ENCODE measurements at regions not wholly inside any gene's neighbourhood (a gene's known extent, or its start where the extent isn't known, plus 50 kb on each side); places are given as distances from the start of the nearest gene placed in this dataset.

DNA sequence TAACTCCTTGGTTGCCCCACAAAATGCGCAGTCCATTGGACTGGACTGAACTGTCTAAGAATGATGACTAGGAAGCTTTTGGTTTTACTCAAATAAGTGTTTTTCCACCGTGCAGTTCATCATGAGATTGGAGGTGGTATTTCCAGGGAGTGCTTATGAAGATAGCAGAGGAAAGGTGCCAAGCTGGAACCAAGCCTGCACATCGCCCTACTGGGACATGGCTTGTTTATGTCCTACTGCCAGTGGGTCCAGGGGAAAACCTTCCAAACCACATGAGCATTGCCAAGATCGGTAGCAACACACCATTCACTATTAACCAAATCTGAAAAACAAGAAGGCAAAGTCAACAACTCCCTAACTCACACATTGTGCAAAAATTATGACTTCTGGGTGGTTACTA lies 54.7 kb upstream of the DSCAM start:
- DNase-seq (ENCODE audit: low read depth in 2 of 2) = no peak

DNA sequence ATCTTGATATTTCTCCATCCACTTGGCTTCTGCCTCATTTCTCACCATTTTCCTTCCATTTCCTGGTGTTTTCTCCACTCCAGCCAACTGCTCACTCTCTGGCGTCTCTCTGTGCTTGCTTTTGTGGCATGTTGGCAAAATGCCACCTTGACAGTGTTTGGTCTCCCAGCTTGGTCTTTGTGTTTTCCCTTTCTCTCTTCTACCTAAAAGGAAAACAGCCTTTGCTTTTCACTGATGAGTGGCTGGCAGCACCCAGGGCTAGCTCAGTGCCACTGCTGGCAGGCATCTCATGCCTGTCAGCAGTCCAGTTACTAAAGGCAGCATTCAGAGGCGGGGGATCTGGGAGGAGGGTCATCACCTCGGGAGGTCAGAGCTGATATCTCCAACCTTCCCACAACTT lies 55.3 kb upstream of the DSCAM start:
- DNase-seq (ENCODE audit: low read depth in 2 of 2) = no peak

DNA sequence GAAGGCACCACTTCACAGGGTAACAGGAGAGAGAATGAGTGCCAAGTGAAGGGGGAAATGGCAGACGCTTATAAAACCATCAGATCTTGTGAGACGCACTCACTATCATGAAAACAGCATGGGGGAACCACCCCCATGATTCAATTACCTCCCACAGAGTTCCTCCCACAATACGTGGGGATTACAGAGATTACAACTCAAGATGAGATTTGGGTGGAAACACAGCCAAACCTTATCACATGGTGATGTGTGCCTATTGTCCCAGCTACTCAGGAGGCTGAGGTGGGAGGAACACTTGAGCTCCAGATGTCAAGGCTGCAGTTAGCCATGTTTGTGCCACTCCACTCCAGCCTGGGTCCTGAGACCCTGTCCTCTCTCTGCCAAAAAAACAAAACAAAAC lies 56.0 kb upstream of the DSCAM start:
- DNase-seq (ENCODE audit: low read depth in 2 of 2) = no peak

DNA sequence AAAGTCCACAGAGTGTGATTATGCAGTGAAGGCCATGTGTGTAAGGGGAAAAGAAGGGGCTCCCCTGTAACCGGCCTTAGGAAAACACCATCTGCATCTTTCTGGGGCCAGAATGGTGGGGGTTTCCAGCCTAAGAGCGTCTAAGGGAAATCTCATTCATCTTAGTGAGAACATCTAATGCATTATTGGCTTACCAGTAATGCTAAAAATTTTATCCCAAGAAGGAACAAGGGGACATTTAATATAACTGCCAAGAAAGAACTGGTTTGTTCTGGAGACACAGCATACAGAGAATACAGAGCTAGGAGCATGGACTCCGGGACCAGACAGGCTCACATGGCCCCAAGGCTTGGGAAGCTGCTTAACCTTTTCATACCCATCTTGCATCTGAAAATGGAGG lies 58.3 kb upstream of the DSCAM start:
- DNase-seq (ENCODE audit: low read depth in 2 of 2) = no peak

DNA sequence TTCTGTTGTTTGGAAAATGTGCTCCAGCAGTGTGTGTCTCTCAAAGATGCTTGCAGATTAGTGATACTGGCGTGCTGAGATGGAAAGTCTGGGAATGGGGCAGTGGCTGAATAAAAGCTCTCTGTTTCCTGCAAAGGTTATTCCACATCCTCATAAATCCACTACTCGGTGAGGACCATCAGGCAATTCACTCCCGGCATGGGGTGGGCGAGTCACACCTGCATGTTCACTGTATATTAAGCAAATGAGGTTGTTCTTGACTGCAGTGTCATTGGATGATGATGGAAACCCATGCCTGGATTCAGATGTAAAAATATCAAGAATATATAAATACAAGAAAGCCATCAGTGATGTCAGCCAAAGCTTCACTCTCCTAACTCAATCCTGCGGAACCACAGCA lies 65.4 kb upstream of the DSCAM start:
- no peak for DNase-seq (ENCODE audit: low read depth in 2 of 2)

DNA sequence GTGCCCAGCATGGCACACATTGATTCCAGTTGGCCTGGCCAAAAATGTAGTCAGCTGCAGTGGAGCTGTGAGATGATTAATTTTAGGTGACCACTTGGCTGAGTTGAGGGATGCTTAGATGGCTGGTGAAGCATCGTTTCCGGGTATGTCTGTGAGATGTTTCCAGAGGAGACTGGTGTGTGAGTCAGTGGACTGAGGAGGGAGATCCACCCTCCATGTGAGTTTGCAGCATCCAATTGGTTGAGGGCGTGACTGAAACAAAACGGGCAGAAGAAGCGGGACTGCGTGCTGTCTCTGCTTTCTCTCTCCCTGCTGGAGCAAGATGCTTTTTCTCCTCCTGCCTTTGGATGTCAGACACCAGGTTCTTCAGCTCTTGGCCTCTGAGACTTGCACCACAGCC lies 68.2 kb upstream of the DSCAM start:
- DNase-seq (ENCODE audit: low read depth in 2 of 2) = no peak

DNA sequence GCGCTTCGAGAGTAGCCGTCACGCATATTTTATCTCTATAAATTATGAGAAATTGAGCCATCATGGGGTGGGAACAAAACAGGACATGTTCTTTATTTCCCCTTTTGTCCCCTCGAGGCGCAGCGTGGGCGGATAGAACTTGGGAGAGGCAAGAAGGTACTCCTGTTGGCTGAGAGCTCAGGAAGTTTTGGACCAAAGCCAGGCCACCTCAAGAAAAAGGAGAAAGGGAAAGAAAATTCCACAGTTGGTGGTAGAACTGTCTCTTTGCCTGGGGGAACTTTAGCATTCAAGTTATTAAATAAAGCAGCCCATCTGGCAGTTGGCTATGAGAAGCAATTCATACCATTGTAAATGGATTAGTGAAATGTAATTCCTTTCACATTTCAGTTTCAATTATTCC lies 76.4 kb upstream of the DSCAM start:
- DNase-seq (ENCODE audit: low read depth in 2 of 2) = no peak

DNA sequence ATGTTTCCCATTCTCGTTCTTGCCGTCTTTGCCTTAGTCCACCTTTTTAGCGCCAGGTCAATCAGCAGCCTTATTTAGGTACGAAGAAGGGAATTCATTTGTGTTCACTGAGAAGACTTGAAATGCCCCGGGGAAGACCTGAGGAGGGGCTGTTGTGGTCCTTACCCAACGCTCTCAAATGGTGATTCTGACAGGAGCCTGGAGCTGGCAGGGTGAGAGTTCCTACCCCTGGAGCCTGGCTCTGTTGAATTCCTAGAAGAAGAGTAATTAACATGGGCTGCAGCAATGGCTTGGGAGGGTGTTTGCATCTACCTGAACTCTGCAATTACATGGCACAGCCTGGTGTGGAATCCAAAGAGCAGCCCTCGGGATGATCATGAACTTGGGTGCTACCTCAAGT lies 76.9 kb upstream of the DSCAM start:
- DNase-seq (ENCODE audit: low read depth in 2 of 2) = no peak

DNA sequence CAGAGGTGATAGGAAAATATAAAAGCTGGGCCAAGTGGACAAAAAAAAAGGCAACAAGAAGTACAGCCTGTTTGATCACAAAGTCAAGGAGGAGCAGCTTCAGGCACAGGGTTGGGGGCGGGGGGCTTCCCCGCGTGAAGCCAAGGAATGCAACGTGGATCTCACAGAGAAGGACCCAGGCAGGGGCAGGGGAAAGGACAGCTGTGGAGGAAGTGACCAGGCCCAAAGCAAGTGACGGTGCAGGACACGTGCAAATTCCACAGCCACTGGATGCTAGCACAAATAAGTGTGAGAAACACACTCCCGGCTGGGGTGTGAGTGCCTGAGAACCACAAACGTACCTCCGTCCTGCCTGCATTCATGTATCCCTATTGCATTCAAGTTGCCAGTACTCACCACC lies 77.7 kb upstream of the DSCAM start:
- no peak for DNase-seq (ENCODE audit: low read depth in 2 of 2)

DNA sequence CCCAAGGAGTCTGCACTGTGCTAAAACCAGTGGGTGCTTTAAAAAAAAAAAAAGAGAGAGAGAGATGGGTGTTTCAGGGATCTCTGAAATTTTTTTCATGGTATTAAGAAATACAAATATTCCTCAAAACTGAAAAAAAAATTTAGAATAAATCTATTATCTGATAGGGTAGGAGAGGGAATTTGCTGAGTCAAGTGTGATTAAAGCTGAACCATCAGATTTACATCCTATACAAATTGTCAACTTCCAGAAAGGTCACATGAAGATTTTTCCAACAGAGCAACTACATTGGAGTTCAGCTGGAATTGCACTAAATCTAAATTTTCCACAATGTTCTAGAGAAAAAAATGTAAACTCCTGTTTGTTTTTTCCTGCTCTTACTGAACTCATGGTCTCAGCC lies 79.3 kb upstream of the DSCAM start:
- no peak for DNase-seq (ENCODE audit: low read depth in 2 of 2)

DNA sequence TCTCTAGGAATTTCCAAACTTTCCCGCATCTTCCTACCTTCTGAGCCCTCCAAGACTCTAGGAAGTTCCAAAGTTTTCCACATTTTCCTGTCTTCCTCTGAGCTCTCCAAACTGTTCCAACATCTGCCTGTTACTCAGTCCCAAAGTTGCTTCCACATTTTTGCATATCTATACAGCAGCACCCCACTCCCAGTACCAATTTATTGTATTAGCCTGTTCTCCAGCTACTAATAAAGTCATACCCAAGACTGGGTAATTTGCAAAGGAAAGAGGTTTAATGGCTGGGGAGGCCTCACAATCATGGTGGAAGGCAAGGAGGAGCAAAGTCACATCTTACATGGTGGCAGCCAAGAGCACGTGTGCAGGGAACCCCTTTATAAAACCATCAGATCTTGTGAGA lies 82.9 kb upstream of the DSCAM start:
- no peak for DNase-seq (ENCODE audit: low read depth in 2 of 2)

DNA sequence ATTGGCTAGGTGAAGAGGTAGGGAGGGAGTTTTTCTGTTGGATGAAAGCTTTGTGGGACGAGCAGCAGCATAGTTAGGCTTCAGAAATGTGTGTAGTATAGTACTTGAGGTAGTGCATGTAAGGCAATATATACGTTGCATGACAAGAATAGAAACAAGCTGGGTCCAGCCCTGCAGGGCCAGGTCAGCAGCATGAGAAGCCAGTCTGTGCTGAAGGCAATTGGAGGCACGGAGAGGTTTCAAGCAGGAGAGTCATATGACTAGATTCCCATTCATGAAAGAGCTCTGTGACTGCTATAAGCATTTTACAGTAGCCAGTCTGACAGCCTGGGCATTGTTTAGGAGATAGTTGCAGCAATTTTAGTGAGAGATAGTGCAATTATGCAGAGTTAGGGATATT lies 84.2 kb upstream of the DSCAM start:
- no peak for DNase-seq (ENCODE audit: low read depth in 2 of 2)

DNA sequence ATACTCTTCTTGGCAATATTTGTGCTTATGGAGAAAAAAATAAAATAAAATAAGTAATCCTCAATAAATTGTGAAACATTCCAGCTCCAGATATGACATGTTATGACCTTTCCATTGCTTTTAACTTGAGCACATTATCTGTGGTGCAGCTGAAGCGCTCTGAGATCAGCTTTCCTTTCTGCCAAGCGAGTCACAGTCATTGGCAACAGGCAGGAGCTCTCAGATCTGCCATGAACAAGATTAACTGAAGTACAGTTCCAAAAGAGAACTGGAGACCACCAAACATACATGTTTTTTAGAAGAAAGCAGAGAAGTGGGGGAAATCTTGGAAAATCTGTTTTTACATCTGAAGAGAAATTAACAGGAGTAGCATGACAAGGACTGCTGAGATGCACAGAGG lies 89.2 kb upstream of the DSCAM start:
- DNase-seq (ENCODE audit: low read depth in 2 of 2) = no peak

DNA sequence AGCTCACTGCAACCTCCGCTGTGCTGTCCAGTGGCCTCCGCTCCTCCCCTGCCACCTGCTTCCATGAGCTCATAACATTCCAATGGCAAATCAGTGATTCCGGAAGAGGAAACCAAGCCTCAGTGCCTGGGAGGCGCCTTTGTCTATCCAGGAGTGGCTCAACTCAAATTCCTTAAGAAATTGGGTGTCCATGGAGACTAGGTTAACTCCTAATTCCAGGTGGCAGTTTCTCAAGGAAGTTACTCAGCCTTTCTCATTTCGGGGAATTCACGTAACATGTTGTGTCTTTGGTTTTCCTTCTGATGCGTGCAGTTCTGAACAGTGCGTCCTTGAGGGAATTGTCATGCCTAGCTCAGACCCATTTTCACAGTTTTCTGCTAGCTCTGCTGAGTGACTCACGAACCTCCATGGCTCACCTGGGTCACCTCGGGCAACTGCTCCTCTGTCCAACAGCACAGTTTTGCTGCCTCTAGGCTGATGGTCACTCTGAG lies 89.9 kb upstream of the DSCAM start:
- no peak for DNase-seq (ENCODE audit: low read depth in 2 of 2)

DNA sequence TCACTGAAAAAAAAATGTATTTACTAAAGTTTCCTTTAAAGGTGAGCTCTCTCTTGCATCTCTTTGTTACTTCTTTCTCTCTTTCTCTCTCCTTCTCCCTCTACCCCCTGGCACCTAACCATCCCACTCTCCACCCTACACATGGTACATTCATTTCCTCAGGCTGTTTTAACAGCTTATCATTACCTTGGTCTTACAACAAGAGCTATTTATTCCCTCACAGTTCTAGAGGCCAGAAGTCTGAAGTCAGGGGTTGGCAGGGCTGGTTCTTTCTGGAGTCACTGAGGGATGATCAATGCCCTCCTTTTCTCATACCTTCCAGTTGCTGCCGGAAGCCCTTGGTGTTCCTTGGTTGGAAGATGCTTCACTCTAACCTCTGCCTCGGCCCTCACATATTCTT lies 91.1 kb upstream of the DSCAM start:
- DNase-seq (ENCODE audit: low read depth in 2 of 2) = no peak

DNA sequence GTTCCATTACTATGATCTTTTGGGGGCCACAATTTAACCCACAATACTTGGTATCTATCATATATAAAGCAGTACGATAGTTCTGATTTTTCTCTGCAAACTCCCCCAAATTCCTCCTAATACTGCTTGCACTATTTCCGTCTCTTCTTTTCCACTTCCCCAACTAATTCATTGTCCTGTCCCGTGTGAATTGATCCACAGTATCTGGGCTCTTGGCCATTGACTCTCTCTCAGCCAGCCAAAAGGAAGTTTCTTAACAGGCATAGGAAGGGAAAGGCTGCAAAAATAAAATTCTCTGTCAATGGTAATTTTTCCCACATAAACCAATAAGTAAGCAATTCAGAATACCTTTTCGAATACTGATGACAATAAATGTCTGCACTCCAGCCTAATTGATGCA lies 91.7 kb upstream of the DSCAM start:
- DNase-seq (ENCODE audit: low read depth in 2 of 2) = no peak

DNA sequence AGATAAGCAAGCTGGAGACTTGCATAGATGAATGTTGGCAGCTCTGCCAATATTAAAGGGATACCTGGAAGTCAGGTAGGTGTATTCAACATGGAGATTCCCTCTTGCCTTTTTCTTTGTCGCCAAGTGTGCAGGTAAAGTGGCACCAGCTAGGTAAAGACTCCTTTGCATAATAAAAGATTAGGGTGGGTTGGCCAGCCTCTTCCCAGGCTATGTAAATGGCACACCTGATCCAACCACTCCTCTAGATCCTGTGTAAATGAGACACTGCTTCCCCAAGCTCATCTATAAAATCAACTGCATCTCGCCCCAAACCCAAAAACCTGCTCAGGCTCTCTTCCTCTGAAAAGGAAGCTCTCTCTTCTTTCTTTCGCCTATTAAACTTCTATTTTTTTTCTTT lies 100.8 kb upstream of the DSCAM start:
- DNase-seq (ENCODE audit: low read depth in 2 of 2) = no peak

DNA sequence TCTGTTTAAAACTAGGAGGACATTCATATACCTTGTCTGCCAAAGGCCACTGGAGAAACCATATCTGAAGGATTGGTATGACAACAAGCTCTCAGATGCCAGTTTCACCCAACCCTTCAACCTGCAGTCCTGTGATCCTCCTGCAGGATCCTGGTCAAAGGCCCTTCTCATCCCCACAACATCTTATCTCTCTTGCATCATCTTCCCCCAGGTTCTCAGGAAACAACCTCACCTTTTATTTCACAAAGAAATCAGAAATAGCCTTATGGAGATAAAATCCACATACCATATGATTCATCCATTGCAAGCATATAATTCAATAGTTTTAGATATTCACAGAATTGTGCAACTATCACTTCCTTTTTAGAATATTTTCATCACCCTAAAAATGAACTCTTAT lies 104.0 kb upstream of the DSCAM start:
- DNase-seq (ENCODE audit: low read depth in 2 of 2) = no peak

DNA sequence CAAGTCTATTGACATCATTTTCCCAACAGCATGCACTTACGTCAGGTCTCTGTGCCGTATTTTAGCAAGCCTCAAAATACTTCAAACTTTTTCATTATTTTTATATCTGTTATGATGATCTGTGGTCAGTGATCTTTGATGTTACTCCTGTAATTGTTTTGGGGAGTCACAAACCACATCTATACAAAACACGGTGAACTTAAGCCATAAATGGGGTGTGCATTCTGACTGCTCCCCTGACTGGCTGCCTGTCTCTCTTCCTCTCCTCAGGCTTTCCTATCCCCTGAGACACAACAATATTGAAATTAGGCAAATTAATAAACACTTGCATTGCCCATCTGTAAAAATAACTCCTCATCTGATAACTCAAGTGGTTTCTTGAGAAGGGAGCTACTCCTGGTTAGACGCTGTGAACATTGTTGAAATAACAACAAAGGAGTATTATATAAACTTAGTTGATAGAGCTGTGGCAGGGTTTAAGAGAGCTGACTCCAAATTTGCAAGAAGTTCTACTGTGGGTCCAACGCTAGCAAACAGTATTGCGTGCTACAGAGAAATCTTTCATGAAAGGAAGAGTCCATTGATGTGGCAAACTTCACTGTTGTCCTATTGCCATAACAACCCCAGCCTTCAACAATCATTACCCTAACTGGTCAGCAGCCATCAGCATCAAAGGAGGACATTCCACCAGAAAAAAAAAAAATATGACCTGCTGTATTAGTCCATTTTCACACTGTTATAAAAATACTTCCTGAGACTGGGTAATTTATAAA lies 105.8 kb upstream of the DSCAM start:
- no peak for DNase-seq (ENCODE audit: low read depth in 2 of 2)

DNA sequence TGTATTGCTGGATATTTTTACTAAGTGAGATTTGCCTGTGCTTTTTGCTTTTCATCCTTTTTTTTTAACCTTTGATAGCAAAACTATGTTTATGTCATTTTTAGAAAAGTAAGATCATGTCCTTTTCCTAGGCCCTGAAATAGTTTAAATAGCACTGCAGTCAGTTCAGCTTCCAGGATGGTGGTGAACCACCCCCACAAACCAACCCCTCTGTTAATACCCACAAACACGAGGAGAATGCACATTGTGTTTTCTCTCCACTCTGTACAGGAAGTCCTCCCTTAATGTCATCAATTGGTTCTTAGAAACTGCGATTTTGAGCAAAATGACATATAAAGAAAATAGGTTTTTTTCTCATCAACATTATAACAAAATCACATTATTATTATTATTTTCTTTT lies 117.7 kb upstream of the DSCAM start:
- DNase-seq (ENCODE audit: low read depth in 2 of 2) = no peak

DNA sequence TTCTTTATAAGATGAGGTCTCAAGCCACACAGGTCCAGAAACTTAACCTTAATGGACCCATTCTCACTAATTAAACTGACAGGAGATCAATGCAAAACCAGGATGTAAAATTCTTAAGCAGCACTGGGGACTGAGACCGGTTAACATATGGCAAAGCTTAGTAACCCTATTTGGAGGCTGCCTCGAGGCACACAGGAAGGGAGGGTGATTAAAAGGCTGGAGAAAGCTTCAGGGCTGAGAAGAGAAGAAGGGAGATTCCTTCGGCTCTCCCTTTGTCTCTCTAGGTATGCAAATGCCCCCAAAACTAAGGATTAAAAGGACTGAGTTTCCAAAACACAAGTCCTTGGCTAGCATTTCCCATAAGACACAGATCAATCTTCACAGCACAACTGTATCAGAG lies 120.8 kb upstream of the DSCAM start:
- no peak for DNase-seq (ENCODE audit: low read depth in 2 of 2)

DNA sequence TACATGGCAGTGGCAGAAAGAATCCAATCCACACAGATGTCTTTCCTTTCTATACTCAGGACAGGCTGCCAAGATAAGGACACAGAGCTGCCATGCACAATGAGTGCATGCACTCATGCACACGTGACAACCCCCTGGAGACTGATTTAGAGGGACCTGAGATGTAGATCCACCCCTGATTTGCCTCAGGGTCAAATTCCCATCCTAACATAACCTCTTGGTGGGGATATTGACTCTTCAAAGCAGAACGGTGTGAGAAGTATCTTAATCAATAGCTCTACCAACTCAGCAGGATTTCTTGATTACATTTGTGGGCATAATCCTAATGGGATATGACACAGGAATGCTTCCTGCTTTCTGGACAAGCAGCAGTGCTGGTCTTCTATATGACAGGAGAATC lies 125.2 kb upstream of the DSCAM start:
- no peak for DNase-seq (ENCODE audit: low read depth in 2 of 2)

DNA sequence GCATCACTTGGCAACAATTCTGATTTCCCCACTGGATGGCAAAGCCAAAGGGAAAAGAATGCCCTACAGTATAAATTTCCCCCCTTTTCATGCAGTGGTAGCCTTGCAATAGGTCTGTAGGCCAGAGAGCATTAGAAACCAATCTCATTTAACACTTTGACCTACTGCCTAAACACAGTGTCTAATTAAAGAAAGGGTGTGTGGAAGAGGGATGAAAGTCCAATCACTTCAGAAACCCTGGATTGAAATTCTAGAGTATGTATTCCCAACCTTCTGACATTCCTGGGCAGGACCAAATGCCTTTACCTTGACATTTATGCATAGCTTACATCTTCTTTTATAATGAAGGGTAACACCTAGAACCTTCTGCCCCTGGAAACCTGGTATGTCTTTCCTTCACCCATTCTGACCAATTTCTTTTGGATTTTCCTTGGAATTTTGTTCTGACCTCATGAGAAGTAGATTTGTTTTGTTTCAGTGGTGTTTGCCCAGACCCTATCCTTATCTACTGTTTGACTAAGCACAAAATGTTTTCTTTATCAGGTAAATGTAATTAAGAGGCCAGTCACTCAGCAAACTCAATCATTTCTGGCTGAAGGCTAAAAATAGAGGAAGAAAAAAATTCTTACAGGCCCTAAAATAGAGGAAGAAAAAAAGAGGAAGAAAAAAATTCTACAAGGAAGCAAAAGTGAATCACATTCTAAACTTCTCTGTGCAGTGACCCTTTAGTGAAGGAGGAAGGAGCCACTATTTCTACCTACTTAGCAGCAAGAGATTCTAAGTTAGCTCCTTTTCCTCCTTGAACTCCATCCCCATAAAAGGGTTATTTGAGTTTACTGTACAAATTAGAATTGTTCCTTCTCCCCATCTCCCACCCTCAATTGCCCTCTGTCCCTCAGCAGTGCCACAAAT lies 129.5 kb upstream of the DSCAM start:
- DNase-seq (ENCODE audit: low read depth in 2 of 2) = no peak

All from lung microvascular endothelial cell (primary cell).